NCI-H748 (cell line): ENCODE measurements at regions not wholly inside any gene's neighbourhood (a gene's known extent, or its start where the extent isn't known, plus 50 kb on each side); places are given as distances from the start of the nearest gene placed in this dataset.

Source experiments
- DNase-seq: peaks from one replicate; lab custom pipeline; 2025; ENCODE audit not compliant: unreplicated experiment; lab: John Stamatoyannopoulos, UW

DNA sequence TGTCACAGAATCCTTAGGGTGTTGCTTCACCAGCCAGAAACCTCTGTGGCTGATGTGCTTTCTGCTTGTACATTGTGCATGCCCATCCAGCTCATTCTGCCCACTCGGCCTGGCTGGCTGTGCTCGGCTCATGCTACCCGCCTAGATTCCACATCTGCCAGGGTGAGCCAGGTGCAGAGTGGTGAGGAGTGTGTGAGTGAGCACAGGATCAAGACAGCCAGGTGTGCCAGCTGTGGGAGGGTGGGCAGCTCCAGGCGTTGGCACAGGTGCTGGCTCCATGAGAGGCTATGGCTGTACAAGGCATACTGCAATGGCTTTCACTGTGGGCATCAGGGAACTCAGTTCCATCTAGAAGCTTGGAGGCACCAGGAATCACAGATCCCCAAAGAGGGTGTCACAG lies 1321.8 kb upstream of the CRIM1 start:
- DNase-seq: no peak

DNA sequence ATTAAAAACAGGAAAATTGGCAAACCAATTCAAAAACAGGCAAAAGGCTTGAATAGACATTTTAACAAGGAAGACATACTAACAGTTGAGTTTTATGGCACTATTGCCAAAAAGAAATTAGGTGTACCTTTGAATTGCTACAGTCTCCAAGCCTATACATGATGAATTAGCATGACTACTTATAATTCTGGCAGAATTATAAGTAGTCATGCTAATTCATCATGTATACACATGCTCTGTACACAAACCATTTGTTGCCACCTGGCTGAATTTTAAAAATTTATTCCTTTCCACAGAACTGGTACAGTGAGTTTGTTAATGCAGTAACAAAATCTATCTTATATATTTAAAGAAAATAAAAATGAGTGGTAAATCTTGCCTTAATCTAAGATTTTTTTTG lies 1332.0 kb upstream of the CRIM1 start:
- no peak for DNase-seq

DNA sequence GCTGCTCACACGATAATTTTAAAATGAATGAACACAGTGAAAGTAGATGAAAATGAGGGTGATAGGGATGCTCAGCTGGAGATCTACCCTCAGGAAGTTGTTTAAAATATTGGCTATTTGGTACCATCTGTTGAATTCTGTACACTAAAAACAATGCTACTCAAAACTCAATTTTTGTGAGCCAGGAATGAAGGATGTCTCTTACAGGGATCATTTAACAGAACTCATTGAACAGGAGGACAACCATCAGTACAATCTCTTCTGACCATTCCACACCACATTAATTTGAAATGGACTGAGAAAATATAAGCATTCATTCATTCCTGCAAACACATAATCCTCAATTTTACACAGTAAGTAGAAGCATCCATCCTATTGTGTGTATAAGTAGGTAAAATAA lies 1355.1 kb upstream of the CRIM1 start:
- DNase-seq: no peak

DNA sequence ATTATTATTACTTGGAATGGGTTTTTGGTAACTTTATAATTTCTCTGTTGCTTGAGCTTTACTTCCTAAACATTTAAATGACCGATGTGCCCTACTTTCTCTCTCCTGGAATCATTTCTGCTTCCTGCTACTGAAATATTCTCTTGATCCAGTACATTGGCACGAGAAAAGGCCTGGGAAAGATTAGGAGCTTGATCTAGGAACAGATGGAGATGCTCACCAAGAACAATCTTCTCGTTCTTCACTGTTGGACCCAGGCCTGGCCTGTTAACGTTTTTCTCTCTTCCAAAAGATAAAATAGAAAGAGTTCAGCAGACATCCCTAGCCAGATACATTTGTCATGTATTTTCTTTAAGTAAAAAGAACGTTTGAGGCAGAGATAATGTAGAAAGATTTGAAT lies 1356.8 kb upstream of the CRIM1 start:
- no peak for DNase-seq

DNA sequence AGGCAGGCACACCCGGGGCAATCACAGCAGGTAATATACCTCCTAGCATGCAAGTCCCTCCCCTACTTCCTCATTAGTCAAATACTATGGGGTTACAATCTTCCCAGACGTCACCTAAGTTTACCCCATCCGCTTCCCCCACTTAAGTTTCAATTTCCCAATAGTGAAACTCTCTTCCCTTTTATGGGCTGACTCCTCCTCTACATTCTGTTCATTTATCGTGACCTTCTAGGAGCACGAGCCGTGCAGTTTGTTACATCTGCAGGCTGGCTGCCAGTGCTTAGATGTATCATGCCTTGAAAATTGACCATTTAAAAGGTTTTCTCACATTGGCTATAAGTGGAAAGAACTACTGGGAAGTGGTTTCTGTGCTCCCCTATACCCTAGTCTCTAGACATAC lies 1357.8 kb upstream of the CRIM1 start:
- DNase-seq: no peak

DNA sequence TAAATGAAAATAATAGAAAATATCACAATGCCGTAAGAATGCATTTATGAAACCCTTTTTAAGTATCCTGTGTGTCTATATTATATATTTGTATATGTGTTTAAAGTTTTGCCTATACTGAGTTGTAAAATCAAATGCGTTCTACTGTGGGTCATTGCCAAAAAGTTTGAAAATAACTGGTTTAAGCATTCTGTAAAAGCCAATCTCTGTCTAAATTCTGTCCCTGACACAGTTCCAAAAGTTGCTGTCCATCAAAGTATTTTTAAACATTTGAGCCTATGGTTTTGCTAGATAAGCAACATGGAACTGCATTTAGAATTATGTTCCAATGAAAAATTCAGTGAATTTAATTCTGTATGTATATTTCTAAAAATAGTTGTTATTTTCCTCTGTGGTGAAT lies 1360.4 kb upstream of the CRIM1 start:
- no peak for DNase-seq

DNA sequence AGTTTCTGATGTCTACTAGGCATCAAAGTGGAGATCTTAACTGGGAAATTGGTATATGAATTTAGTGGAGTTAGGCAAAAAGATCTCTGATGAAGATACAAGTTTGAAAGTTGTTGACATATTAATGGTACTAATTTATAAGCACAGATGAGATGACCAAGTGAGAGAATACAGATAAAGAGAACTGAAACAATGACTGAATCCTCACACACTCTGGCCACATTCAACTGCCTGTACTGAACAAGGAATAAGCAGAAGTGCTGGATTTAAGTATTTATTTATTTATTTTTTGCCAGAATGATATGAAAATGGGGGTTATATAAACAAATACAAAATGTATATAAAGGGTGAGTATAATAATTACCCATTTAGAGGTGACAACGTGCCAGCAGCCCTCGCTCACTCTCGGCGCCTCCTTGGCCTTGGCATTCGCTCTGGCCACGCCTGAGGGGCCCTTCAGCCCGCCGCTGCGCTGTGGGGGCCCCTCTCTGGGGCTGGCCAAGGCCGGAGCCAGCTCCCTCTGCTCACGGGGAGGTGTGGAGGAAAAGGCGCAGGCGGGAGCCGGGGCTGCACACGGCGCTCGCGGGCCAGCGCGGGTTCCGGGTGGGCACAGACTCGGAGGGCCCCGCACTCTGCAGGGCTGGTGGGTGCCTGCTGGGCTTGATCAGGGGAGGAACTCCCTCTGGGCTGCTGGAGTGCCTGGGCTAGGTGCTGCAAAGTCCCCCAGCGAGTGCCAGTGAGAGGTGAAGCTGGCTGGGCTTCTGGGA lies 1363.9 kb upstream of the CRIM1 start:
- DNase-seq: no peak

DNA sequence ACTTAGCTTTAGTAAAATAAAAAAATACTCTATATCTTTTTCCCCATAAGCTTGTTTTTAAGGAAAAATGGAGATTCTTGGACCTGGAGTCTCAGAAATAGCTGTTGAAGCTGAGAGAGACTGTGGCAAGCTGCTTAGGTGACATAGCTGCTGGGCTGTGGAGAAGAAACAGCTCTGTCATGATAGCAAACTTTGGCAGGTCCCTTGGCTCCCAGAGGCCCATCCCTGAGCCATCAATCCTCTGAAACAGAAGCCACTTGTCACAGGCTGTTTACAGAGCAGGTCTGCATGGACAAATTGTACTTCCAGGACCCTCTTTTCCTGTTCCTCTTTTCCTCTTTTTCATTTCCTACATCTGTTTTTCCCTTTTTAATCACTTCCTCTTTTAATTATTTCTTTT lies 1370.1 kb upstream of the CRIM1 start:
- no peak for DNase-seq

DNA sequence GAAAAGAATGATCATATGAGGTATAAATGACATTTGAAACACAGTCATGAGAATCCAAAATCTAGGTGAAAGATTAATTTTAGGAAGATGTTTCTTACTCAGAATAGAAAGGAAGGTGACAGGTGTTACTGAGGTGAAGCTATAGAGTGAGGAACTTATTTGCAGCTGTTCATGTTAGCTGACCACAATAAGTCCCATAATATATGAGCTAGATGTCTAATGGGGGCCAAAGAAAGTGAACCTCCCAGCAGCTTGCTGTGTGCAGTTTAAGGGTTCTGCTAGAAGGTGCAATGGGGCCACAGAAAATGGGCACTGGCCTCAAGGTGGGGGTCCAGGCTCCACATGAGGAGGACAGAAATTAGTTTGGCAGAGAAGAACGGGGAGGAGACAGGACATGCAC lies 1374.9 kb upstream of the CRIM1 start:
- DNase-seq: no peak

DNA sequence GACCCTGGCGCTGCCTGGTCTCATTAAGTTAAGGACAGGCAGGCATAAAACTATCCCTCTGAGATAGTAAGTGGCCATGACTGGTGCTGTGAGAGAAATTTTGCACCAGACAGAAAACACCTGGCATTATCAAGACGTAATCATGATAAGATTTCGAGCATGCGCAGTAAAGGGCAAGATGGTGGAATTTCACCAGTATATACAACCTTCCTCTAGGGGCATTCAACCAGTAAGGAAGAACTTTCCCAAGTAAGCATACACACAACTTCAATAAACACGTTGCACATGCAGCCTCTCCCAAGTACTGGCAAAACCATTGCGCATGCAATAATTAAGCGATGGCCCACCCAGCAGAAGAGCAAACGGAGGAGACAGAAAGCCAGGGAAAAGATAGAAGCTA lies 1376.4 kb upstream of the CRIM1 start:
- DNase-seq: no peak

DNA sequence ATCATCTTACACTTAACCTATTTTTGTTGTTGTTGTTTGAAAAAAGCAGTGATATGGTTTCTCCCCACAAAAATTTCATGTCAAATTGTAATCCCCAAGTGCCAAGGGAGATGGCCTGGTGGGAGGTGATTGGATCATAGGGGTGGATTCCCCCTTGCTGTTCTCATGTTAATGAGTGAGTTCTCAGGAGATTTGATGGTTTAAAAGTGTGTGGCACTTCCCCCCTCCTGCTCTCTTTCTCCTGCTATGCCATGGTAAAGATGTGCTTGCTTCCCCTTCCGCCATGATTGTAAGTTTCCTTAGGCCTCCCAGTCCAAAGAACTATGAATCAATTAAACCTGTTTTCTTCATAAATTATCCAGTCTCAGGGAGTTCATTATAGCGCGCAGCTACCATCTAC lies 1362.7 kb upstream of the FAM98A start:
- DNase-seq: no peak

DNA sequence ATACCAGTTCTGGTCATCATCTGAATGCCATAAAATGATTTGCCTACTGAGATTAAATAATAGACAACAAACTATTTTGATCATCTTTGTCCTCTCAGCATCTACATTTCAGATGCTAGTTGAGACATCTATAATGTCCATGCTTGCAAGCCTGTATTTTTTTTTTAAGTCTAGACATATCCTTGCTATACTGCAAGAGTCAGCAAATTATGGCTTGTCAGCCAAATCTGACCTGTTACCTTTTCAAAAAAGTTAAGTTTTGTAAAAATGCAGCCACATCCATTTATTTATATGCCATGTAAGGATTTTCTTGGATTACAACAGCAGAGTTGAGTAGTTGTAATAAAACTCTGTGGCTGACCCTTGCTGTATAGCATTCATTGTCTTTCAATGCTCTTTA lies 1355.7 kb upstream of the FAM98A start:
- DNase-seq: no peak

DNA sequence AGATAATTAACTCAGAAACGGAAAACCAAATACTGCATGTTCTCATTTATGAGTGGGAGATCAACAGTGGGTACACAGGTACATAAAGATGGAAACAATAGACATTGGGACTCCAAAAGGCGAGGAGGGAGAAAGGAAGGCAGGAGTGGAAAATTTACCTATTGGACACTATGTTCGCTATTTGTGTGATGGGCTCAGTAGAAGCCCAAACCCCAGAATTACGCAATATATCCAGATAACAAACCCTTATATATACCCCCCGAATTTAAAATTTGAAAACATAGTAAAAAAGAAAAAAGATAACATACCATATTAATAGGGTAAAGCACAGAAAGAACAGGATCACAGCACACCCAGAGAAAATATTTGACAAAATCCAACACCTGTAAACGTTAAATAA lies 1351.7 kb upstream of the FAM98A start:
- DNase-seq: no peak

DNA sequence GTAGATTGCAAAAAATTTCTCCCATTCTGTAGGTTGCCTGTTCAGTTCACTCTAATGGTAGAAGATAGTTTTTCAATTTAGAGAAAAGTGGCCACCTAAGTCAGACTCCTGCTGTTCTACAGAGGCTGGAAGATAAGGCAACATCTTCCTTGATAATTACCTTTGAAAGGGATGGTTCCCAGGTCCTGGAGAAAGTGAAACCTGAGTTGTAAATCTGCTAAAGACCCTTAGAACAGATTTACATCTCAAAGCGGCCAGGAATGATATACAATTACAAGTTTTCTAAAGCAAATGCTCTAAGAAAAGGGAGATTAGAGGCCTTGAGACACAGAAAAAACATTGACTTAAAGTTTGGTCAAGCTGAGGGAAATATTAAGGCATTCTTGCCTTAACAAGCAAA lies 1350.2 kb upstream of the FAM98A start:
- DNase-seq: no peak

DNA sequence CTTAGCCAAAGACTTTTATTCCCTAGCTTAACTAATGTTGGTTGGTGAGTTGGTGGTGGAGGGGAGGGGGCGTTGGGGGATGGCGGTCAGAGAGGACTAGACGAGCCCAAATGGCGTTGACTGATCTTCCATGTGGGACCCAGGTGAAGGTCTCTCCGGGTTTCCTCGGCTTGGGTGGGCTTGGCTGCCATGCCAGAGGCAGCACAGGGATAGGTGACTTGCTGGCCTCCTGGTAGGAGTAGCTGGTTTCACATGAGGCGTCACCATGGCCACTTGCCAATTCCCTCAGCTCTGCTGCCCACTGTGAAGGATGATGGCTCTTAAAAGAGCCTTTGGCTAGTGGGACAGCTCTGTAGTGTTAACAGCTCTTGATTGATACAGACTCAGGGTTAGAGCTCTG lies 1337.0 kb upstream of the FAM98A start:
- no peak for DNase-seq

DNA sequence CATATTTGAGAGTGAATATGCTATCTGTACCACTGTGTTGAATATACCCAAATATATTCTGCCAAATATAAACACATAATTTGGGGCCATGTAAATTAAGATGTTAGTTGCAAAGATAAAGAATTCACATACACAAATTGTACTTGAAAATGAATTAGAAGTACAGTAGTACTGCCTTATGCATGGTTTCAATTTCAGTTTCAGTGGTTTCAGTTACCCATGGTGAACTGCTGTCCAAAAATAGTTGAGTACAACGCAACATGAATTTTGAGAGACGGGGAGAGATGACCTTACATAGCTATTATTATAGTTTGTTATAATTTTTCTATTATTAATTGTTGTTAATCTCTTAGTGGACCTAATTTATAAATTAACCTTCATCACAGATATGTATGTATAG lies 1313.0 kb upstream of the FAM98A start:
- no peak for DNase-seq

DNA sequence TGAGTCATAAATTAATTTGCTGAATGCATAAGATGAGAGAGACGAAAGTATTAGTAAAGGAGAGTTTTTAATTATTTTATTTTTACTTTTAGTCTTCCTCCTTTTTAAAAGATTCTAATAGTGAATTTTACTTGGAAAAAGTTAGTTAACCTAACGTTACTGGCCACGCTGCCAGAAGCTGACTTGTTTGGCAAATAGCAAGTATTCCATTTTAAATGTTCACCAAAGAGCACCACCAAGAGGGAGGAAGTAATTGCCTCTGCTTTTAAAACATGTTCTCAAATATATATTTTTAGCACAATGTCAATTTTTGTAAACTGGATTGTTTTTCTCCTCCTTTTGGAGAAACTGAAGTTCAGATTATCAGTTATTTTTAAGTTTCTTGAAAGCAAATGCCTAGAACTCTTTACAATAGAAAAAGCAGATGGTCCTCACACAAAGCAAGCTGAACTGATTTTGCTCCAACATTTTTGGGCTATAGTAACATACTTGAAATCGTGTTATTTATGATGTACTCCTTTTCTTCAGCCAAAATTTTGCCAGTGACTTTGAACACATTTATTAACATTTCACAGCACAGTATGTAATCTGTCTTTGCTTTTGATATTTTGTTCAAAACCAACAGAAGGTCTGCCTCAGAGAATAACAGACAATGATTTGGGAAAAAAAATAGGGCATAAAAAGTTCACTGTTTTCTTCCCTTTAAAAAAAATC lies 1311.0 kb upstream of the FAM98A start:
- DNase-seq: no peak

DNA sequence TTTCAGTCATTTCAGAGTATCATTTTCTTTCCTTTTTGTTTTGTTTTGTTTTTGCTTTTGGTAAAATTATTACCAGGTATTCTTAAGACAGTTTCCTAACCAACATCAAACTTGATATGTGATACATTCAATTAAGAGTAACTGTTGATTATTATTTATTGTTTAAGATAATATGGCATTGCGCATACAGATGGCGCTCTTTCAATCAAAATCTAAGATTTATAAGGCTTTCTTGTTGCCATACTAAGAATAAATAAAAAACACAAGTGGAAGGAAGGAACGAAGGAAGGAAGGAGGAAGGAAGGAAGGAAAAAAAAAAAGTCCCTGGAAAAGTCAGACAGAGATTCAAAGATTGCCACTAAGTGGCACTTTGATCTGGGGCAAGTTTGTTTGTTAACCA lies 1308.7 kb upstream of the FAM98A start:
- DNase-seq: no peak

DNA sequence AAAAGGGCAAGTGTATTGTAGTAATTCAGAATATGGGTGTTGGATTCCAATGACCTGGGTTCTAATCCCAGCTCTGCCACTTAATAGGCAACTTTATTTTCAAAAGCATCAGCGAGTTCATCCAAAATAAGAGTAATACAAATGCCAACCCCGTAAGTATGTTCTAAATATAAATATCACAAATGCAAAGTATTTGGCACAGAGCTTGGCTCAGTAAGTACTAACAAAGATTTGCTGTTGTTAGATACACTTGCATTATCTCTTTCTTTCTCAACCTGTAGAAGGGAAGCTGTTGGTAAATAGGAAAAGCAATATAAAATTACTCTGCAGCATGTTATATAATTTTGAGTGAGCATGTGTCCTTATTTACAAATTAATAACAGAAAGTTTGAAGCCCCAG lies 1302.6 kb upstream of the FAM98A start:
- no peak for DNase-seq

DNA sequence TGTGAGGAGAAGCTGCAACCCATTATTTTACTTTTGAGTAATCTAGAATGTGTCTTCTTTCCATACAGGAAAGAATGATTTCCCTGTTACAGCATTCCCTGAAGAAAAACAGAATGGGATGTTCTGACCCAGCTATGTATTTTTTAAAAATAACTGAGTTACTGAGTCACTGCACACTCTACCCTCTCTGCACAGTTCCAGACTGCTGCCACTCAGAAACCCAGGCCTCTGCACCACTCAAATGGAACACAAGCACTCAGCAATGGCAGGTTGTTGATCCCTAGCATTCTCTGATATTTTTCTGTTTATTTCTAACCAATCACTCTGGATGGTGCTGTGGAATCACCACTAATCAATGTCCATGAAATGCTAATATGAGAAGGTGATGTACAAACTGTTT lies 1300.0 kb upstream of the FAM98A start:
- no peak for DNase-seq

DNA sequence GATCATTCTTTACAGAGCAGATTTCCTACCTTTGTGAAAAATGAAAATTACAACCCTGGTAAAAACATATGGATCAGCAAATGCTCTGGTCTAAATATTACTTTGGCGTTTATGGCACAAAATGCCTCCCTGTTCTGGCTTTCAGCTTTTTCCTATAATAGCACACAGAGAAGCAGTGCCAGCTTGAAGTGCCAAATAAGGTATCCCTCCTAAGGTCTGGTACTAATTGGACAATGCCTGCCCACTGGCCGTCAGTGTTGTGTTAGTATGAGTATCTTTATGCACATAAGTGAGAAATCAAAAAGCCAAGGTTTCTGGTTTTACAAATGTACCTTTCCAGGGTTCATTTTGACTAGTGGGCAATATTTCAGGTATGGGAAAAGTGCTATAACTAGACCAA lies 1293.7 kb upstream of the FAM98A start:
- DNase-seq: no peak

DNA sequence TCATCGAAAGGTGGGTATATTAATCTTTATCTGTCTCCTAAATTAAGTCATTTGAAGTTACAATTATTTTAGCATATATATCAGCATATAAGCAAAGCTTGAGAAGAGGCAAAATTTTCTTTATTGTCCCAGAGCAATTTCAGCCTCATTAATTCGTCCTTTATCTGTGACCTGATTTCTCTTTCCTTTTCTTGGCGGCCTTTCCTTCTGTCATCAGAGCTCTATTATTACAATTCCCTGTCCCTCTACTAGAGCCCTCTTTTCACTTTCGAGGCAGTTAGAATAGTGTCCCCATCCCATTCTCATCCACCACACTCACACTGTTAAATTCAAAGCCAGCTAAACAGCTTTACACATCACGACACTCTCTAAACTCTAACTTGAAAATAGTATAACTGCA lies 1293.2 kb upstream of the FAM98A start:
- DNase-seq: no peak
